HPDE6-E6E7 (cell line): ENCODE measurements at regions not wholly inside any gene's neighbourhood (a gene's known extent, or its start where the extent isn't known, plus 50 kb on each side); places are given as distances from the start of the nearest gene placed in this dataset.
A peak's percentile ranks its signal among the peaks of the same experiment; 100 is the strongest.

ENCODE experiments used
- DNase-seq: peaks from one replicate; pipeline ENCODE4 v3.0.0; 2011; ENCODE audit warnings: missing footprints; ENCODE audit errors: extremely low spot score

GRCh38 chr4:120977435-120977997, 55.0 kb upstream of the PRDM5 start:
- peak; percentile 10 for DNase-seq

GRCh38 chr4:120973207-120973606, 50.7 kb upstream of the PRDM5 start:
- DNase-seq = no peak
